ENCODE measurements at regions not wholly inside any gene's neighbourhood (a gene's known extent, or its start where the extent isn't known, plus 50 kb on each side); places are given as distances from the start of the nearest gene placed in this dataset.

DNA sequence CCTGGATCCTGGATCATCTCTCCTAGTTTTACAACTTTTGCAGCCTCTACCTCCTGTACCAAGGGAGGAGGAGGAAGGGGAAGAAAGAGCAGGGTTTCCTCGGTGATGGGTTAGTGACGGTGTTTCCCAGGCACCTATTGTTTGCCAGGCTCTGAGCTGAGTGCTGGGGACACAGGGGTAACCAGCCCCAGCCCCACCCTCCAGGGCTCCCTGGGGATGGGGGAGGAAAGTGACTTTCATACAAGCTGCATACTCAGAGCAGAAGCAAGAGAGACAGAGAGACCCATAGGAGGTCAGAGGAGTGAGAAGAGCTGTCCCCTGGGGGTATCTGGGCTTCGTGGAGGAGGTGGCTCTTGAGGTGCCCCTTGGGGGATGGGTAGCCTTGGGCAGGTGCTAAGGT is 89.4 kb upstream of the THY1 start:
- H3K79me2 ChIP-seq (ENCODE audit: insufficient read depth, low read depth, low read length): no peaks in the 10 kb centered on the region
- H3K27ac ChIP-seq (ENCODE audit: low read depth, low read length, poor library complexity, severe bottlenecking): no peak overlapping the region
- H2AFZ ChIP-seq (ENCODE audit: low read length): no peak overlapping the region
- H3K4me1 ChIP-seq (ENCODE audit: insufficient read depth, low read length, poor library complexity, severe bottlenecking): no peaks in the 10 kb centered on the region
- intact Hi-C loops (cut with micrococcal nuclease; ENCODE audit: unreplicated experiment): no loop called here
- H3K4me2 ChIP-seq (ENCODE audit: low read length): no peak overlapping the region
- no TSS peak for BruUV-seq (replicated peaks)
- TF ChIP-seq, protein P1, sequence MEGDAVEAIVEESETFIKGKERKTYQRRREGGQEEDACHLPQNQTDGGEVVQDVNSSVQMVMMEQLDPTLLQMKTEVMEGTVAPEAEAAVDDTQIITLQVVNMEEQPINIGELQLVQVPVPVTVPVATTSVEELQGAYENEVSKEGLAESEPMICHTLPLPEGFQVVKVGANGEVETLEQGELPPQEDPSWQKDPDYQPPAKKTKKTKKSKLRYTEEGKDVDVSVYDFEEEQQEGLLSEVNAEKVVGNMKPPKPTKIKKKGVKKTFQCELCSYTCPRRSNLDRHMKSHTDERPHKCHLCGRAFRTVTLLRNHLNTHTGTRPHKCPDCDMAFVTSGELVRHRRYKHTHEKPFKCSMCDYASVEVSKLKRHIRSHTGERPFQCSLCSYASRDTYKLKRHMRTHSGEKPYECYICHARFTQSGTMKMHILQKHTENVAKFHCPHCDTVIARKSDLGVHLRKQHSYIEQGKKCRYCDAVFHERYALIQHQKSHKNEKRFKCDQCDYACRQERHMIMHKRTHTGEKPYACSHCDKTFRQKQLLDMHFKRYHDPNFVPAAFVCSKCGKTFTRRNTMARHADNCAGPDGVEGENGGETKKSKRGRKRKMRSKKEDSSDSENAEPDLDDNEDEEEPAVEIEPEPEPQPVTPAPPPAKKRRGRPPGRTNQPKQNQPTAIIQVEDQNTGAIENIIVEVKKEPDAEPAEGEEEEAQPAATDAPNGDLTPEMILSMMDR (conservative IDR thresholded peaks at IDR 0.05; ENCODE audit: low read length): no peak
- no peak for TF ChIP-seq EZH2phosphoT487 (IDR thresholded peaks at IDR 0.05; ENCODE audit: borderline replicate concordance, low read depth, low read length)
- H4K20me1 ChIP-seq (ENCODE audit: insufficient read depth, low read length): no peaks in the 10 kb centered on the region
- H3K4me3 ChIP-seq (ENCODE audit: low read depth, low read length, poor library complexity, severe bottlenecking): no peak overlapping the region
- H3K36me3 ChIP-seq (ENCODE audit: insufficient read depth, low read length): no peaks in the 10 kb centered on the region
- CTCF ChIA-PET (ENCODE audit: unreplicated experiment): no interaction called here
- H3K9me3 ChIP-seq (ENCODE audit: low read length): no peaks in the 10 kb centered on the region
- no peak for DNase-seq (ENCODE audit: low spot score)
- H3K9me2 ChIP-seq (ENCODE audit: insufficient read depth, low read length): no peaks in the 10 kb centered on the region
- POLR2A ChIA-PET: interaction anchor here (0.6 kb wide), 1 partner anchor 135 kb away, joined by 3 read pairs; no protein-coding TSS in a partner anchor

DNA sequence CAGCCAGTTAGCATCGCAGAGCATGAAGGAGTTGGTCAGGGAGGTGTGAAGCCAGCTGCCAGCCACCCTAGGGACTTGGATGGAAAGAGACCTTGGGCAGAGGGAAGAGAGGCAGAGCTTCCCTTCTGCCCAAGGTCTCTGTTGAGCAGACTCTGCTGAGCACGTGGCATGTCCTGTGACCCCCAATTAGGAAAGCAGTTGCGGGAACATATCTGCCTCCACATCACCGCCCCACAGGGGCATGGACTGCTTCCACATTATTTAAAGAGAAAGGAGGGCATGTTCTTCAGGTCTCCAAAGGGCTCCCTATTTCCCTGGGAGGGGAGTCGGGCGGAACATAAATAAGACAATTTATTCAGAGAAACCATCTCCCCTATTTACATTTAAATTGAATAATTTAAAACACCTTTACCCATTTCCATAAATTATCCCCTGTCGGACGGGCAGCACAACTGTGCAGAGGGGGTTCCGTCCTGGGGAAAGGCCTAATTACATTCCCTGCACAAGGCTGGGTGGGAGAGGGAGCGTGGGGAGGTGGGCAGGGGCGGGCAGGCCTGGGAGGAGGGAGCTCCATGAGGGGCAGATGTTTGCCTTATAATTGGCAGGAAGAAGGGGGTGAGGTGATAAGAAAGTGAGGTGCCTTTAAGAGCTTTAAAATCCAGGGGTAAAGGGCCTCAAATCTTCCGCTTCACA is 88.8 kb upstream of the THY1 start:
- no peaks in the 10 kb centered on the region for H3K79me2 ChIP-seq (ENCODE audit: insufficient read depth, low read depth, low read length)
- POLR2A ChIA-PET: no interaction called here
- no peak for DNase-seq (ENCODE audit: low spot score)
- no peak overlapping the region for H3K27ac ChIP-seq (ENCODE audit: low read depth, low read length, poor library complexity, severe bottlenecking)
- no peak overlapping the region for H3K4me2 ChIP-seq (ENCODE audit: low read length)
- no peak overlapping the region for H2AFZ ChIP-seq (ENCODE audit: low read length)
- intact Hi-C loops (cut with micrococcal nuclease; ENCODE audit: unreplicated experiment): no loop called here
- TF ChIP-seq EZH2phosphoT487 (IDR thresholded peaks at IDR 0.05; ENCODE audit: borderline replicate concordance, low read depth, low read length): no peak
- TF ChIP-seq, protein P1 (conservative IDR thresholded peaks at IDR 0.05; ENCODE audit: low read length): no peak
- no peaks in the 10 kb centered on the region for H3K4me1 ChIP-seq (ENCODE audit: insufficient read depth, low read length, poor library complexity, severe bottlenecking)
- BruUV-seq (replicated peaks): no TSS peak
- no peaks in the 10 kb centered on the region for H3K9me3 ChIP-seq (ENCODE audit: low read length)
- no peak overlapping the region for H3K4me3 ChIP-seq (ENCODE audit: low read depth, low read length, poor library complexity, severe bottlenecking)
- CTCF ChIA-PET (ENCODE audit: unreplicated experiment): no interaction called here
- H3K9me2 ChIP-seq (ENCODE audit: insufficient read depth, low read length): no peaks in the 10 kb centered on the region
- no peaks in the 10 kb centered on the region for H3K36me3 ChIP-seq (ENCODE audit: insufficient read depth, low read length)
- no peaks in the 10 kb centered on the region for H4K20me1 ChIP-seq (ENCODE audit: insufficient read depth, low read length)

DNA sequence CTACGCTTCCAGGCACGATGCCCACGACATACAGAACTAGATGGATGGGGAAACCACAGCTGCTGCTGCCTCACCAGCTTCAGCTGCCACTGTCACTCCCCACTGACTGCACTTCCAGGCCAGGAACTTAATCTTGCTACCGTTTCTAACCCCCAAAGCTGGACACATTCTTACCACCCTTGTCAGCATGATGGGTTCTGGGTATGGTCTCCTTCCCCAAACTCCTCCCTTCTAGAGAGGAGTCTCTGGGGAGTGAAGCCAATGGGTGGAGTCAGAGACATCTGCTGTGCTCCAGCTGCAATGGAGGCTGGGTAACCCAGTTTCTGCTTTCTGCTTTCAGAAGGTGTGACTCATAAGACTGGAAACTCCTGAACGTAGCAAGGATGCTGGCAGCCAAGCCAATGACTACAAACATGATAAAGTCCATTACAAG is 87.0 kb upstream of the THY1 start:
- Histone ChIP-seq H3K79me2 (ENCODE audit: insufficient read depth, low read depth, low read length) (no peaks in the 10 kb centered on the region), H3K9me2 (ENCODE audit: insufficient read depth, low read length) (no peaks in the 10 kb centered on the region), H4K20me1 (ENCODE audit: insufficient read depth, low read length) (no peaks in the 10 kb centered on the region), H2AFZ (ENCODE audit: low read length) (no peak overlapping the region), H3K36me3 (ENCODE audit: insufficient read depth, low read length) (no peaks in the 10 kb centered on the region), H3K4me1 (ENCODE audit: insufficient read depth, low read length, poor library complexity, severe bottlenecking) (no peaks in the 10 kb centered on the region), H3K27ac (ENCODE audit: low read depth, low read length, poor library complexity, severe bottlenecking) (no peak overlapping the region), H3K4me2 (ENCODE audit: low read length) (no peak overlapping the region), H3K9me3 (ENCODE audit: low read length) (no peaks in the 10 kb centered on the region), H3K4me3 (ENCODE audit: low read depth, low read length, poor library complexity, severe bottlenecking) (no peak overlapping the region)
- TF ChIP-seq, protein P1 (conservative IDR thresholded peaks at IDR 0.05; ENCODE audit: low read length): no peak
- TF ChIP-seq EZH2phosphoT487 (IDR thresholded peaks at IDR 0.05; ENCODE audit: borderline replicate concordance, low read depth, low read length): no peak
- BruUV-seq (replicated peaks): no TSS peak
- DNase-seq (ENCODE audit: low spot score): peak; percentile 36
- ChIA-PET CTCF (ENCODE audit: unreplicated experiment) (no interaction called here), POLR2A (no interaction called here)
- intact Hi-C loops (cut with micrococcal nuclease; ENCODE audit: unreplicated experiment): no loop called here

All from OCI-LY7 (cell line).